Endothelial cell of umbilical vein (primary cell): ENCODE measurements at regions not wholly inside any gene's neighbourhood (a gene's known extent, or its start where the extent isn't known, plus 50 kb on each side); places are given as distances from the start of the nearest gene placed in this dataset.

Experiments
- EZH2 ChIP-seq: IDR thresholded peaks from 2 replicates; pipeline ENCODE4 v1.6.1; 2012; ENCODE audit warnings: borderline replicate concordance, low read depth, mild to moderate bottlenecking, moderate library complexity, low read length, inconsistent platforms; ENCODE audit not compliant: severe bottlenecking
- JUN ChIP-seq: IDR thresholded peaks from 2 replicates; pipeline ENCODE4 v1.6.1; 2011; ENCODE audit warnings: borderline replicate concordance, low read depth; ENCODE audit not compliant: insufficient read length, insufficient read depth
- MAX ChIP-seq: IDR thresholded peaks from 2 replicates; pipeline ENCODE4 v1.6.1; 2011; ENCODE audit not compliant: insufficient read depth, insufficient read length
- MYC ChIP-seq: IDR thresholded peaks from one replicate; pipeline ENCODE4 v1.6.1; 2011; ENCODE audit warnings: mild to moderate bottlenecking, low read depth, low read length
- POLR2A ChIP-seq: IDR thresholded peaks from 2 replicates; pipeline ENCODE4 v1.6.1; 2012; ENCODE audit warnings: low read depth, mild to moderate bottlenecking, control low read depth, low read length
- POLR2AphosphoS5 ChIP-seq: IDR thresholded peaks from 2 replicates; pipeline ENCODE4 v1.6.1; 2012; ENCODE audit warnings: low read depth, mild to moderate bottlenecking, control low read depth, low read length, moderate library complexity; ENCODE audit not compliant: insufficient read depth
- TF ChIP-seq, protein P1 (sequence below), 2 donors: IDR thresholded peaks; 1 replicate in 1 of 2; 2 replicates in 1 of 2; pipeline ENCODE4 v1.5.1; 2011; ENCODE audit warnings: low read length in 2 of 2, mild to moderate bottlenecking in 2 of 2, moderate library complexity in 2 of 2, control low read depth in 1 of 2, inconsistent platforms in 1 of 2, low read depth in 1 of 2; ENCODE audit not compliant: insufficient read depth in 1 of 2; ENCODE audit errors: extremely low read depth in 1 of 2

DNA sequence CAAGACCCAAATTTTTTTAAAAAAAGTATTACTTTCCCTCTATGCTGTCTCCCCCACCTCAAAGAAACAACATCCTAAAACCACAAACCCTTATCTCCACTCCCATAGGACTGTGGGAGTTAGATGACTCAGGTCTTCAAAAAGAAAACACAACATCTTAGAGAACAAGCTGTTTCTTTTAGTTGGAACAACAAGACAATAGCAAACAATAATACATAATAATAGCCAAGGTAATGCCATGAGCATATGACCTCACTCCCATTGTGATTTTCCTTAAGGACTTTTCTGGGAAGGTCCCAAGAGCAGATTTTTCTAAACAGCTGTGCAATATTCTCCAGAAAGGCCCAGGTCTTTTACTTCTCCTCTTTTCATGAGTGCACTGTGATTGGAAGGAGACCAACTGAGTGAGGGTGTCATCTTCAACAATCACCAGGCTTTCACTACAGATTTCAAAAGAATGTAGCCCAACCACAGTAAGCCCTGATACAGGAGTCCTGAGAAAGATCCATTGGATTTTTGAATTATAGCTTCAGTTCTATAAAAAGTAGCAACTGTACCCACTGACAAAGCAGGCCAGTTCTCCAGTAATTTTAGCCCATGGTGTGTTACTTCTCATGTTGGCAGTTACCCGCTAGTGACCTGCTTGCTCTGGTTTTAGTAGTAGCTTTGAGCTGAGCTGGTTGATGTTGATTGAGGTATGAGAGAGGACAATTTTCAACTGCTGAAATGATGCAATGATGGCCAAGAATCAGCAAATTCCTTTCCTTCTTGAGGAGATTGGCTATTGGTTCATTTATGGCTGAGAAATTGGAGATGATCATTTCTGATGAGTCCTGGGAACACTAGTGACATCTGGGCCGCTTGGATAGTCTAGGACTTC lies 144.5 kb upstream of the TCF4 start:
- TF ChIP-seq EZH2 (no peak), POLR2AphosphoS5 (no peak), MAX (no peak), MYC (no peak), POLR2A (no peak), JUN (peak; percentile 70)
- TF ChIP-seq, protein P1, sequence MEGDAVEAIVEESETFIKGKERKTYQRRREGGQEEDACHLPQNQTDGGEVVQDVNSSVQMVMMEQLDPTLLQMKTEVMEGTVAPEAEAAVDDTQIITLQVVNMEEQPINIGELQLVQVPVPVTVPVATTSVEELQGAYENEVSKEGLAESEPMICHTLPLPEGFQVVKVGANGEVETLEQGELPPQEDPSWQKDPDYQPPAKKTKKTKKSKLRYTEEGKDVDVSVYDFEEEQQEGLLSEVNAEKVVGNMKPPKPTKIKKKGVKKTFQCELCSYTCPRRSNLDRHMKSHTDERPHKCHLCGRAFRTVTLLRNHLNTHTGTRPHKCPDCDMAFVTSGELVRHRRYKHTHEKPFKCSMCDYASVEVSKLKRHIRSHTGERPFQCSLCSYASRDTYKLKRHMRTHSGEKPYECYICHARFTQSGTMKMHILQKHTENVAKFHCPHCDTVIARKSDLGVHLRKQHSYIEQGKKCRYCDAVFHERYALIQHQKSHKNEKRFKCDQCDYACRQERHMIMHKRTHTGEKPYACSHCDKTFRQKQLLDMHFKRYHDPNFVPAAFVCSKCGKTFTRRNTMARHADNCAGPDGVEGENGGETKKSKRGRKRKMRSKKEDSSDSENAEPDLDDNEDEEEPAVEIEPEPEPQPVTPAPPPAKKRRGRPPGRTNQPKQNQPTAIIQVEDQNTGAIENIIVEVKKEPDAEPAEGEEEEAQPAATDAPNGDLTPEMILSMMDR (IDR thresholded peaks at IDR 0.05; ENCODE audit: extremely low read depth in 1 of 2, insufficient read depth in 1 of 2, low read depth in 1 of 2, low read length in 2 of 2) = no peak
